Astrocyte (in vitro differentiated cells and primary cell): ENCODE measurements at regions not wholly inside any gene's neighbourhood (a gene's known extent, or its start where the extent isn't known, plus 50 kb on each side); places are given as distances from the start of the nearest gene placed in this dataset.

Source experiments
- CTCF ChIP-seq: IDR thresholded peaks from 2 replicates; pipeline ENCODE4 v1.5.1; 2011; ENCODE audit warnings: low read depth, mild to moderate bottlenecking, inconsistent platforms, low read length, moderate library complexity; ENCODE audit not compliant: insufficient read depth
- EZH2 ChIP-seq: IDR thresholded peaks from 2 replicates; pipeline ENCODE4 v1.6.1; 2012; ENCODE audit warnings: mild to moderate bottlenecking, low read length, inconsistent platforms; ENCODE audit not compliant: insufficient read depth

GRCh38 chr12:97642911-97643310, 180.3 kb downstream of the RMST start:
- TF ChIP-seq CTCF (no peak), EZH2 (no peak)
